ENCODE measurements at regions not wholly inside any gene's neighbourhood (a gene's known extent, or its start where the extent isn't known, plus 50 kb on each side); places are given as distances from the start of the nearest gene placed in this dataset.

GRCh38 chr4:145333786-145334185 lies 147.9 kb upstream of the SMAD1 start:
- ATAC-seq (no peak), DNase-seq (no peak)
- ChIA-PET POLR2A (no interaction called here), CTCF (no interaction called here)
- Mint-ChIP-seq H3K36me3 (ENCODE audit: low read depth) (no peaks in the 10 kb centered on the region), H3K9me3 (no peaks in the 10 kb centered on the region), H3K27ac (no peak overlapping the region), H3K4me1 (ENCODE audit: low read depth) (no peaks in the 10 kb centered on the region), H3K4me3 (no peak overlapping the region), H3K27me3 (peaks cover 1% of the 10 kb centered on the region)
- TF ChIP-seq CTCF (IDR thresholded peaks at IDR 0.05) = no peak
- intact Hi-C loops (cut with micrococcal nuclease) = no loop called here

GRCh38 chr4:145326491-145326890 lies 146.1 kb upstream of the OTUD4 start:
- ChIA-PET POLR2A (interaction anchor here (0.6 kb wide), 1 partner anchor 12 kb away, joined by 3 read pairs; no protein-coding TSS in a partner anchor), CTCF (no interaction called here)
- Mint-ChIP-seq H3K4me3 (no peak overlapping the region), H3K27ac (no peak overlapping the region), H3K9me3 (no peaks in the 10 kb centered on the region), H3K36me3 (ENCODE audit: low read depth) (no peaks in the 10 kb centered on the region), H3K27me3 (peaks cover 14% of the 10 kb centered on the region), H3K4me1 (ENCODE audit: low read depth) (no peaks in the 10 kb centered on the region)
- DNase-seq (no peak), ATAC-seq (no peak)
- intact Hi-C loops (cut with micrococcal nuclease) = no loop called here
- TF ChIP-seq CTCF (IDR thresholded peaks at IDR 0.05) = no peak

- intact Hi-C loops (cut with micrococcal nuclease) = no loop called here
- ChIA-PET CTCF (interaction anchor here (1.1 to 1.3 kb wide), 2 partner anchors 42 to 233 kb away, joined by 3 to 4 read pairs; no protein-coding TSS in a partner anchor), POLR2A (no interaction called here)
- Mint-ChIP-seq H3K4me1 (ENCODE audit: low read depth) (no peaks in the 10 kb centered on the region), H3K36me3 (ENCODE audit: low read depth) (no peaks in the 10 kb centered on the region), H3K4me3 (no peak overlapping the region), H3K27me3 (peaks cover 16% of the 10 kb centered on the region), H3K9me3 (no peaks in the 10 kb centered on the region), H3K27ac (no peak overlapping the region)
- ATAC-seq = no peak
- TF ChIP-seq CTCF (IDR thresholded peaks at IDR 0.05) = no peak
- DNase-seq = no peak
Measured at GRCh38 chr4:145324161-145324560, 143.8 kb upstream of the OTUD4 start.

GRCh38 chr4:145320294-145320693 lies 139.9 kb upstream of the OTUD4 start:
- no peak for TF ChIP-seq CTCF (IDR thresholded peaks at IDR 0.05)
- ChIA-PET POLR2A (no interaction called here), CTCF (no interaction called here)
- intact Hi-C loops (cut with micrococcal nuclease) = no loop called here
- no peak overlapping the region for H3K27ac Mint-ChIP-seq
- no peak overlapping the region for H3K4me3 Mint-ChIP-seq
- H3K4me1 Mint-ChIP-seq (ENCODE audit: low read depth) = no peaks in the 10 kb centered on the region
- peaks cover 13% of the 10 kb centered on the region for H3K27me3 Mint-ChIP-seq
- no peaks in the 10 kb centered on the region for H3K9me3 Mint-ChIP-seq
- DNase-seq (no peak), ATAC-seq (no peak)
- H3K36me3 Mint-ChIP-seq (ENCODE audit: low read depth) = no peaks in the 10 kb centered on the region

GRCh38 chr4:145319751-145320150 lies 139.4 kb upstream of the OTUD4 start:
- TF ChIP-seq CTCF (IDR thresholded peaks at IDR 0.05) = no peak
- ChIA-PET CTCF (no interaction called here), POLR2A (interaction anchor here (0.7 kb wide), 1 partner anchor 666 kb away, joined by 3 read pairs; no protein-coding TSS in a partner anchor)
- no peaks in the 10 kb centered on the region for H3K4me1 Mint-ChIP-seq (ENCODE audit: low read depth)
- ATAC-seq (no peak), DNase-seq (no peak)
- intact Hi-C loops (cut with micrococcal nuclease) = no loop called here
- H3K27ac Mint-ChIP-seq = no peak overlapping the region
- H3K4me3 Mint-ChIP-seq = no peak overlapping the region
- no peaks in the 10 kb centered on the region for H3K9me3 Mint-ChIP-seq
- H3K36me3 Mint-ChIP-seq (ENCODE audit: low read depth) = no peaks in the 10 kb centered on the region
- peaks cover 11% of the 10 kb centered on the region for H3K27me3 Mint-ChIP-seq

All from activated CD8-positive, alpha-beta T cell treated with anti-CD3 and anti-CD28 coated beads for 36 hours (primary cell).